ENCODE measurements at regions not wholly inside any gene's neighbourhood (a gene's known extent, or its start where the extent isn't known, plus 50 kb on each side); places are given as distances from the start of the nearest gene placed in this dataset.

DNA sequence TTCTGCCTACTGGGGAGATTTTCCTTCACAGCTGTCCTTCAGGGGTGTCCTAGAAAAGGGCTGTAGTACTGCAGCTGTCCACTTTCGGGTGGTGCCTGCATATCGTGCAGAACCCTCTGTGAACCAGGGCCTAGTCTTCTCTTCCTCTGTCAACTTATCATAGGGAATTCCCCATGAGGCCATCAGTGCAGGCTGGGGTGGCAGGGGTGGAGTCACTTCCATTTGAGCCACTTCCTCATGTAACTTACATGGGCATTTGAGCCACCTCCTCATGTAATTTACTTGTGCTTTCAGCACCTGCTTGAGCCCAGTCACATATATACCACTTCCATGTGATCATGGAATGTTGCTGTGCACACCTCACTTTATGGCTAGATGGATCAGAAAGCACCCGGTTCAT, 742.0 kb upstream of the RGMB start:
- intact Hi-C loops (cut with micrococcal nuclease) (no loop called here), dilution Hi-C loops (cut with HindIII; ENCODE audit: low sequenced_read_pairs, unreplicated experiment) (no loop called here), in situ Hi-C loops (cut with MboI; ENCODE audit: low sequenced_read_pairs) (no loop called here)
- TF ChIP-seq RCOR1 (IDR thresholded peaks at IDR 0.05; ENCODE audit: insufficient replicate concordance, low read length) (no peak), CEBPB (IDR thresholded peaks at IDR 0.05; ENCODE audit: low read depth, low read length) (no peak), MAZ (IDR thresholded peaks at IDR 0.05; ENCODE audit: borderline replicate concordance, low read depth, low read length) (no peak), POLR2A (IDR thresholded peaks at IDR 0.05; ENCODE audit: low read depth, low read length) (no peak), RAD21 (IDR thresholded peaks at IDR 0.05; ENCODE audit: low read length) (no peak), FOS (IDR thresholded peaks at IDR 0.05; ENCODE audit: low read depth, low read length) (no peak)
- TF ChIP-seq, protein P1, sequence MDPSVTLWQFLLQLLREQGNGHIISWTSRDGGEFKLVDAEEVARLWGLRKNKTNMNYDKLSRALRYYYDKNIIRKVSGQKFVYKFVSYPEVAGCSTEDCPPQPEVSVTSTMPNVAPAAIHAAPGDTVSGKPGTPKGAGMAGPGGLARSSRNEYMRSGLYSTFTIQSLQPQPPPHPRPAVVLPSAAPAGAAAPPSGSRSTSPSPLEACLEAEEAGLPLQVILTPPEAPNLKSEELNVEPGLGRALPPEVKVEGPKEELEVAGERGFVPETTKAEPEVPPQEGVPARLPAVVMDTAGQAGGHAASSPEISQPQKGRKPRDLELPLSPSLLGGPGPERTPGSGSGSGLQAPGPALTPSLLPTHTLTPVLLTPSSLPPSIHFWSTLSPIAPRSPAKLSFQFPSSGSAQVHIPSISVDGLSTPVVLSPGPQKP (IDR thresholded peaks at IDR 0.05; ENCODE audit: borderline replicate concordance, low read depth, low read length), result no peak
- TF ChIP-seq, protein P2, sequence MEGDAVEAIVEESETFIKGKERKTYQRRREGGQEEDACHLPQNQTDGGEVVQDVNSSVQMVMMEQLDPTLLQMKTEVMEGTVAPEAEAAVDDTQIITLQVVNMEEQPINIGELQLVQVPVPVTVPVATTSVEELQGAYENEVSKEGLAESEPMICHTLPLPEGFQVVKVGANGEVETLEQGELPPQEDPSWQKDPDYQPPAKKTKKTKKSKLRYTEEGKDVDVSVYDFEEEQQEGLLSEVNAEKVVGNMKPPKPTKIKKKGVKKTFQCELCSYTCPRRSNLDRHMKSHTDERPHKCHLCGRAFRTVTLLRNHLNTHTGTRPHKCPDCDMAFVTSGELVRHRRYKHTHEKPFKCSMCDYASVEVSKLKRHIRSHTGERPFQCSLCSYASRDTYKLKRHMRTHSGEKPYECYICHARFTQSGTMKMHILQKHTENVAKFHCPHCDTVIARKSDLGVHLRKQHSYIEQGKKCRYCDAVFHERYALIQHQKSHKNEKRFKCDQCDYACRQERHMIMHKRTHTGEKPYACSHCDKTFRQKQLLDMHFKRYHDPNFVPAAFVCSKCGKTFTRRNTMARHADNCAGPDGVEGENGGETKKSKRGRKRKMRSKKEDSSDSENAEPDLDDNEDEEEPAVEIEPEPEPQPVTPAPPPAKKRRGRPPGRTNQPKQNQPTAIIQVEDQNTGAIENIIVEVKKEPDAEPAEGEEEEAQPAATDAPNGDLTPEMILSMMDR (conservative IDR thresholded peaks at IDR 0.05; ENCODE audit: low read depth, low read length), result no peak
- TF ChIP-seq, protein P3, sequence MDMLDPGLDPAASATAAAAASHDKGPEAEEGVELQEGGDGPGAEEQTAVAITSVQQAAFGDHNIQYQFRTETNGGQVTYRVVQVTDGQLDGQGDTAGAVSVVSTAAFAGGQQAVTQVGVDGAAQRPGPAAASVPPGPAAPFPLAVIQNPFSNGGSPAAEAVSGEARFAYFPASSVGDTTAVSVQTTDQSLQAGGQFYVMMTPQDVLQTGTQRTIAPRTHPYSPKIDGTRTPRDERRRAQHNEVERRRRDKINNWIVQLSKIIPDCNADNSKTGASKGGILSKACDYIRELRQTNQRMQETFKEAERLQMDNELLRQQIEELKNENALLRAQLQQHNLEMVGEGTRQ (IDR thresholded peaks at IDR 0.05; ENCODE audit: low read depth, low read length), result no peak
- Histone ChIP-seq H4K5ac (ENCODE audit: low read depth, low read length) (no peak overlapping the region), H3K14ac (replicated peaks; ENCODE audit: low read depth, low read length) (no peak overlapping the region; the same call in 1 of the 2 replicates), H3K4ac (ENCODE audit: low read depth, low read length) (no peak overlapping the region), H3K4me1 (ENCODE audit: control insufficient read depth, insufficient read depth, low read length) (no peaks in the 10 kb centered on the region), H3K9me3 (ENCODE audit: control insufficient read depth, insufficient read depth, low read length) (no peaks in the 10 kb centered on the region), H4K91ac (ENCODE audit: insufficient read depth, low read depth, low read length) (no peak overlapping the region), H2AFZ (replicated peaks; ENCODE audit: low read length, poor library complexity) (no peak overlapping the region), H3K4me3 (ENCODE audit: insufficient read depth, low read depth, low read length) (no peak overlapping the region), H3K4me2 (ENCODE audit: low read depth, low read length) (no peak overlapping the region), H3K9ac (ENCODE audit: low read depth, low read length) (no peak overlapping the region), H3K23ac (ENCODE audit: low read depth, low read length) (no peak overlapping the region), H3K27ac (ENCODE audit: insufficient read depth, low read length) (no peak overlapping the region), H4K20me1 (ENCODE audit: insufficient read depth, low read length) (no peaks in the 10 kb centered on the region), H2AK9ac (replicated peaks; ENCODE audit: low read depth, low read length, poor library complexity) (no peak overlapping the region), H3K56ac (ENCODE audit: extremely low read depth, insufficient read depth, low read length) (no peak overlapping the region), H3K79me1 (ENCODE audit: low read depth in 1 of 2, low read length in 2 of 2) (no peaks in the 10 kb centered on the region), H4K8ac (ENCODE audit: low read depth in 2 of 2, low read length in 2 of 2) (no peak overlapping the region), H2BK15ac (ENCODE audit: low read depth, low read length) (no peak overlapping the region), H2AK5ac (ENCODE audit: low read depth, low read length) (no peak overlapping the region), H2BK5ac (ENCODE audit: low read depth, low read length, poor library complexity, severe bottlenecking) (no peak overlapping the region), H3K27me3 (ENCODE audit: control insufficient read depth, insufficient read depth, low read length) (no peaks in the 10 kb centered on the region), H2BK120ac (ENCODE audit: low read depth, low read length) (no peak overlapping the region), H3K36me3 (ENCODE audit: control insufficient read depth, insufficient read depth, low read length) (no peaks in the 10 kb centered on the region), H3K18ac (ENCODE audit: low read depth, low read length) (no peak overlapping the region), H2BK20ac (ENCODE audit: low read depth, low read length) (no peak overlapping the region), H3K9me1 (ENCODE audit: insufficient read depth, low read length) (no peaks in the 10 kb centered on the region)
- DNase-seq, result no peak
- ChIA-PET POLR2A (ENCODE audit: unreplicated experiment) (no interaction called here), CTCF (no interaction called here)
- ATAC-seq (ENCODE audit: low read depth), result no peak
- WGBS, 2 experiments (ENCODE audit: extremely low coverage in 2 of 2, insufficient read length in 1 of 2), result no CpG with 5 or more reads among the region's 3 CpGs
- no TSS peak for BruUV-seq (replicated peaks)
